ENCODE measurements at regions not wholly inside any gene's neighbourhood (a gene's known extent, or its start where the extent isn't known, plus 50 kb on each side); places are given as distances from the start of the nearest gene placed in this dataset.

GRCh38 chr5:163645421-163646416, 140.3 kb downstream of the MAT2B start:
- no peak for DNase-seq
- no peak overlapping the region for H3K4me3 ChIP-seq (ENCODE audit: insufficient read depth, low read depth, low read length, poor library complexity, severe bottlenecking)
- no peaks in the 10 kb centered on the region for H3K9me3 ChIP-seq (ENCODE audit: control insufficient read depth, low read length)
- H3K4me1 ChIP-seq (ENCODE audit: control insufficient read depth, insufficient read depth, low read length, poor library complexity, severe bottlenecking) = no peaks in the 10 kb centered on the region
- H3K27me3 ChIP-seq (replicated peaks; ENCODE audit: control insufficient read depth, insufficient read depth, low read length, poor library complexity, severe bottlenecking) = no peaks in the 10 kb centered on the region
- no peaks in the 10 kb centered on the region for H3K36me3 ChIP-seq (ENCODE audit: control insufficient read depth, insufficient read depth, low read length)
- no peak overlapping the region for H3K27ac ChIP-seq (ENCODE audit: insufficient read depth, low read length, poor library complexity, severe bottlenecking)

GRCh38 chr5:163649514-163649913, 144.1 kb downstream of the MAT2B start:
- Histone ChIP-seq H3K4me1 (ENCODE audit: control insufficient read depth, insufficient read depth, low read length, poor library complexity, severe bottlenecking) (no peaks in the 10 kb centered on the region), H3K27me3 (replicated peaks; ENCODE audit: control insufficient read depth, insufficient read depth, low read length, poor library complexity, severe bottlenecking) (no peaks in the 10 kb centered on the region), H3K36me3 (ENCODE audit: control insufficient read depth, insufficient read depth, low read length) (no peaks in the 10 kb centered on the region), H3K27ac (ENCODE audit: insufficient read depth, low read length, poor library complexity, severe bottlenecking) (no peak overlapping the region), H3K4me3 (ENCODE audit: insufficient read depth, low read depth, low read length, poor library complexity, severe bottlenecking) (no peak overlapping the region), H3K9me3 (ENCODE audit: control insufficient read depth, low read length) (no peaks in the 10 kb centered on the region)
- DNase-seq = no peak

DNA sequence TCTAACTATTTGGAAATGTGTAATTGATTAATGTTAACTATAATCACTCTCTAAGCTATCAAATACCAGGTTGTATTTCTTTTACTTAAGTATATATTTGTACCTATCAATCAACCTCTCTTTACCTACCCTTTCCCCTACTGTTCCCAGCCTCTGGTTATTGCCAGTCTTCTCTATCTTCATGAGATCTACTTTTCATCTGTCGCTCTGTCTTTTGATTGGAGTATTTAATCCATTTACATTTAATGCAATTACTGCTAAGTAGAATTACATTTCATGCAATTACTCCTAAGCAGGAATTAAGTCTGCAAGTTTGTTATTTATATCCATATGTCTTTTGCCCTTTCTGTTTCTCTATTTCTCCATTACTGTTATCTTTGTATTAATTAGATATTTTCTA, 148.1 kb downstream of the MAT2B start:
- DNase-seq = no peak
- Histone ChIP-seq H3K4me3 (ENCODE audit: insufficient read depth, low read depth, low read length, poor library complexity, severe bottlenecking) (no peak overlapping the region), H3K27me3 (replicated peaks; ENCODE audit: control insufficient read depth, insufficient read depth, low read length, poor library complexity, severe bottlenecking) (no peaks in the 10 kb centered on the region), H3K27ac (ENCODE audit: insufficient read depth, low read length, poor library complexity, severe bottlenecking) (no peak overlapping the region), H3K4me1 (ENCODE audit: control insufficient read depth, insufficient read depth, low read length, poor library complexity, severe bottlenecking) (no peaks in the 10 kb centered on the region), H3K9me3 (ENCODE audit: control insufficient read depth, low read length) (no peaks in the 10 kb centered on the region), H3K36me3 (ENCODE audit: control insufficient read depth, insufficient read depth, low read length) (no peaks in the 10 kb centered on the region)

DNA sequence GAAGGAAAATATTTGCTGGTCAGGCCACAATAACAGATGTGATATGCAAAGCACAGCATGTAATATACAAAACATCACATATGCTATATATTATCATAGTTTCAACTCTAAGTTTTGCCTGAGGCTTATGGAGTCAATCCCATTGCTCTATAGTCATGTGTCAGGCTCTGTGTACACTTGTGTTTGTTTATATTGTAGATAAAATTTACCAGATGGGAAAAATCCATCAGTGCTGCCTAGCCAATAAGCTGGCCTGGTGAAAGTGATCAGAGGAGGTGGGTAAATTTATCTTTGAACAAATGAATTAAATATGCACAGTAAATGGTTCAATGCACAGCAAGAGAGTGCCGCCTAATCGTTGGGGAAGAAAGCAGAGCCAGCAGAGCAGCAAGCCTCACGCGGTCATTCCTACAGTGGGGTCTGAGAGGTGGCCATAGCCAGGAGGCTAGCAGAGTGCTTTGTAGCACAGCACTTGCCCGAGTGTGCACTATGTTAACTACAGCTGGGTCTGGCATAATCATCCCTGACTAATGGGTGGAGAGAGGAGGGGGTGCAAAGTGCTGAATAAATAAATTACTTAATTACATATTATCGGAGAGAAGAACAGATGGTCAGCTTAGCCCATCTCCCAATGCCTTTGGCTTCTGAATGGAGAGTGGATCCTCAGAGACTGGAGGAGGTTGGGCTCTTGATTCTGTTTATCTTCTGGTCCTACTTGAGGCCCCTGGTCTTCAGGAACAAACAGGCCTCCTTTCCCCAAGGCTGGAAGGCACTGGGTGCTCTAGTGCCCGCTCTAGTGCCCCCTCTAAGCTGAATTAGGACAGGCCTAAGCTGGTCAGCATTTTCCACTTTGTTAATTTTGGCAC, 153.5 kb downstream of the MAT2B start:
- H3K27ac ChIP-seq (ENCODE audit: insufficient read depth, low read length, poor library complexity, severe bottlenecking) = no peak overlapping the region
- no peak overlapping the region for H3K4me3 ChIP-seq (ENCODE audit: insufficient read depth, low read depth, low read length, poor library complexity, severe bottlenecking)
- H3K27me3 ChIP-seq (replicated peaks; ENCODE audit: control insufficient read depth, insufficient read depth, low read length, poor library complexity, severe bottlenecking) = no peaks in the 10 kb centered on the region
- H3K9me3 ChIP-seq (ENCODE audit: control insufficient read depth, low read length) = no peaks in the 10 kb centered on the region
- no peak for DNase-seq
- no peaks in the 10 kb centered on the region for H3K36me3 ChIP-seq (ENCODE audit: control insufficient read depth, insufficient read depth, low read length)
- H3K4me1 ChIP-seq (ENCODE audit: control insufficient read depth, insufficient read depth, low read length, poor library complexity, severe bottlenecking) = no peaks in the 10 kb centered on the region

DNA sequence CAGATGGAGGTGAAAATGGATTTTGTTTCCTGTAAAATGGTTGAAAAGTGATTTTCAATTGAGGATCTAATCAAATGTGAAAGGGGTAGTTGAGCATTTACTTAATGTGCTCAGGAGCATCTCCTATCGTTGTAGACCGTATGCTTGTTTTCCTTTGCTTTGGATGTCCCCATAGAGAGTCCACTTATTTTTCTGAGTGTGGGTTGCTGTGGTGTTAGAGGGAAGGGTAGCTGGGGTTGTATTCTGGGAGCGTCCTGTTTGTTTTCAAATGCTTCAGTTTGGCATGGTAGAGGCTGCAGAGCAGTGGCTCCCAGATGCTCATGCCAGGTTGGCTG, 154.1 kb downstream of the MAT2B start:
- H3K27ac ChIP-seq (ENCODE audit: insufficient read depth, low read length, poor library complexity, severe bottlenecking) = no peak overlapping the region
- DNase-seq = no peak
- H3K27me3 ChIP-seq (replicated peaks; ENCODE audit: control insufficient read depth, insufficient read depth, low read length, poor library complexity, severe bottlenecking) = no peaks in the 10 kb centered on the region
- H3K4me1 ChIP-seq (ENCODE audit: control insufficient read depth, insufficient read depth, low read length, poor library complexity, severe bottlenecking) = no peaks in the 10 kb centered on the region
- H3K9me3 ChIP-seq (ENCODE audit: control insufficient read depth, low read length) = no peaks in the 10 kb centered on the region
- H3K4me3 ChIP-seq (ENCODE audit: insufficient read depth, low read depth, low read length, poor library complexity, severe bottlenecking) = no peak overlapping the region
- no peaks in the 10 kb centered on the region for H3K36me3 ChIP-seq (ENCODE audit: control insufficient read depth, insufficient read depth, low read length)

GRCh38 chr5:163660486-163660885, 155.1 kb downstream of the MAT2B start:
- Histone ChIP-seq H3K9me3 (ENCODE audit: control insufficient read depth, low read length) (no peaks in the 10 kb centered on the region), H3K27me3 (replicated peaks; ENCODE audit: control insufficient read depth, insufficient read depth, low read length, poor library complexity, severe bottlenecking) (no peaks in the 10 kb centered on the region), H3K36me3 (ENCODE audit: control insufficient read depth, insufficient read depth, low read length) (no peaks in the 10 kb centered on the region), H3K4me3 (ENCODE audit: insufficient read depth, low read depth, low read length, poor library complexity, severe bottlenecking) (no peak overlapping the region), H3K27ac (ENCODE audit: insufficient read depth, low read length, poor library complexity, severe bottlenecking) (no peak overlapping the region), H3K4me1 (ENCODE audit: control insufficient read depth, insufficient read depth, low read length, poor library complexity, severe bottlenecking) (no peaks in the 10 kb centered on the region)
- DNase-seq = no peak

- no peaks in the 10 kb centered on the region for H3K9me3 ChIP-seq (ENCODE audit: control insufficient read depth, low read length)
- no peaks in the 10 kb centered on the region for H3K27me3 ChIP-seq (replicated peaks; ENCODE audit: control insufficient read depth, insufficient read depth, low read length, poor library complexity, severe bottlenecking)
- H3K27ac ChIP-seq (ENCODE audit: insufficient read depth, low read length, poor library complexity, severe bottlenecking) = no peak overlapping the region
- H3K4me1 ChIP-seq (ENCODE audit: control insufficient read depth, insufficient read depth, low read length, poor library complexity, severe bottlenecking) = no peaks in the 10 kb centered on the region
- no peaks in the 10 kb centered on the region for H3K36me3 ChIP-seq (ENCODE audit: control insufficient read depth, insufficient read depth, low read length)
- no peak overlapping the region for H3K4me3 ChIP-seq (ENCODE audit: insufficient read depth, low read depth, low read length, poor library complexity, severe bottlenecking)
- DNase-seq = no peak
Measured at GRCh38 chr5:163661360-163661759, 155.9 kb downstream of the MAT2B start.

- no peak overlapping the region for H3K4me3 ChIP-seq (ENCODE audit: insufficient read depth, low read depth, low read length, poor library complexity, severe bottlenecking)
- no peak for DNase-seq
Measured at GRCh38 chr5:163670036-163670435, 164.6 kb downstream of the MAT2B start.

GRCh38 chr5:163677092-163677491, 171.7 kb downstream of the MAT2B start:
- H3K4me1 ChIP-seq (ENCODE audit: control insufficient read depth, insufficient read depth, low read length, poor library complexity, severe bottlenecking) = no peaks in the 10 kb centered on the region
- no peak overlapping the region for H3K4me3 ChIP-seq (ENCODE audit: insufficient read depth, low read depth, low read length, poor library complexity, severe bottlenecking)
- H3K27ac ChIP-seq (ENCODE audit: insufficient read depth, low read length, poor library complexity, severe bottlenecking) = no peak overlapping the region
- no peaks in the 10 kb centered on the region for H3K27me3 ChIP-seq (replicated peaks; ENCODE audit: control insufficient read depth, insufficient read depth, low read length, poor library complexity, severe bottlenecking)
- H3K36me3 ChIP-seq (ENCODE audit: control insufficient read depth, insufficient read depth, low read length) = no peaks in the 10 kb centered on the region
- no peaks in the 10 kb centered on the region for H3K9me3 ChIP-seq (ENCODE audit: control insufficient read depth, low read length)
- DNase-seq = no peak

More at GRCh38 chr5:163670036-163670435, 164.6 kb downstream of the MAT2B start:
- Histone ChIP-seq H3K36me3 (ENCODE audit: control insufficient read depth, insufficient read depth, low read length) (no peaks in the 10 kb centered on the region), H3K4me1 (ENCODE audit: control insufficient read depth, insufficient read depth, low read length, poor library complexity, severe bottlenecking) (no peaks in the 10 kb centered on the region), H3K27me3 (replicated peaks; ENCODE audit: control insufficient read depth, insufficient read depth, low read length, poor library complexity, severe bottlenecking) (no peaks in the 10 kb centered on the region), H3K9me3 (ENCODE audit: control insufficient read depth, low read length) (no peaks in the 10 kb centered on the region), H3K27ac (ENCODE audit: insufficient read depth, low read length, poor library complexity, severe bottlenecking) (no peak overlapping the region)

- DNase-seq = no peak
- no peaks in the 10 kb centered on the region for H3K36me3 ChIP-seq (ENCODE audit: control insufficient read depth, insufficient read depth, low read length)
- H3K27ac ChIP-seq (ENCODE audit: insufficient read depth, low read length, poor library complexity, severe bottlenecking) = no peak overlapping the region
Measured at GRCh38 chr5:163682234-163682633, 176.8 kb downstream of the MAT2B start.

More at GRCh38 chr5:163682234-163682633, 176.8 kb downstream of the MAT2B start:
- Histone ChIP-seq H3K27me3 (replicated peaks; ENCODE audit: control insufficient read depth, insufficient read depth, low read length, poor library complexity, severe bottlenecking) (no peaks in the 10 kb centered on the region), H3K9me3 (ENCODE audit: control insufficient read depth, low read length) (no peaks in the 10 kb centered on the region), H3K4me1 (ENCODE audit: control insufficient read depth, insufficient read depth, low read length, poor library complexity, severe bottlenecking) (no peaks in the 10 kb centered on the region), H3K4me3 (ENCODE audit: insufficient read depth, low read depth, low read length, poor library complexity, severe bottlenecking) (no peak overlapping the region)

All from effector memory CD4-positive, alpha-beta T cell (primary cell).